Left lung (tissue), 4 donors: ENCODE measurements at regions not wholly inside any gene's neighbourhood (a gene's known extent, or its start where the extent isn't known, plus 50 kb on each side); places are given as distances from the start of the nearest gene placed in this dataset.
"Not testable (repeated sequence)": the region's sequence is repeated elsewhere in the genome, so short reads cannot be mapped to it uniquely, and the experiment has no call there.

Experiments used
- ATAC-seq: fragments of 200-7000 bp; cut with Tn5 transposase; one replicate; pipeline ENCODE4 v1.9.1; 2020; ENCODE audit warnings: moderate library complexity
- DNase-seq, 4 donors: peaks; one replicate each; pipeline ENCODE4 v3.0.0-alpha.2; 2013 to 2020
- H3K27ac ChIP-seq, 2 donors: fragments of 200-600 bp; sonication (generic) in 1 of 2; one replicate each; pipeline versions ENCODE4 v1.5.0 to v1.8.0; 2020 to 2021
- H3K27me3 ChIP-seq, 2 donors: fragments of 200-600 bp; sonication (generic) in 1 of 2; one replicate each; pipeline versions ENCODE4 v1.5.0 to v1.8.0; 2020 to 2021
- H3K36me3 ChIP-seq, 2 donors: fragments of 200-600 bp; sonication (generic) in 1 of 2; one replicate each; pipeline versions ENCODE4 v1.5.0 to v1.8.0; 2020 to 2021
- H3K4me1 ChIP-seq, 2 donors: fragments of 200-600 bp; one replicate each; pipeline ENCODE4 v1.8.0; 2021
- H3K4me3 ChIP-seq, 2 donors: fragments of 200-600 bp; sonication (generic) in 1 of 2; one replicate each; pipeline versions ENCODE4 v1.5.0 to v1.8.0; 2020 to 2021; ENCODE audit warnings: mild to moderate bottlenecking in 1 of 2
- H3K9me3 ChIP-seq, 2 donors: fragments of 200-600 bp; sonication (generic) in 1 of 2; one replicate each; pipeline versions ENCODE4 v1.5.0 to v1.8.0; 2020 to 2021
- intact Hi-C, 2 donors: fragments of 100-400 bp; cut with DNase I; formaldehyde crosslinking; loops; one replicate each; pipeline versions ENCODE4 v1.11.2 to v1.14.2; 2022
- TF ChIP-seq, protein P1 (sequence below), 2 donors: fragments of 200-600 bp; sonication (generic) in 1 of 2; IDR thresholded peaks; one replicate each; pipeline versions ENCODE4 v1.5.0 to v1.8.0; 2021; ENCODE audit warnings: antibody characterized with exemption in 2 of 2
- donor health status: DM: no; HTN: yes; CAD: no.
- donor health status: DM: no; HTN: no; CAD: no.

DNA sequence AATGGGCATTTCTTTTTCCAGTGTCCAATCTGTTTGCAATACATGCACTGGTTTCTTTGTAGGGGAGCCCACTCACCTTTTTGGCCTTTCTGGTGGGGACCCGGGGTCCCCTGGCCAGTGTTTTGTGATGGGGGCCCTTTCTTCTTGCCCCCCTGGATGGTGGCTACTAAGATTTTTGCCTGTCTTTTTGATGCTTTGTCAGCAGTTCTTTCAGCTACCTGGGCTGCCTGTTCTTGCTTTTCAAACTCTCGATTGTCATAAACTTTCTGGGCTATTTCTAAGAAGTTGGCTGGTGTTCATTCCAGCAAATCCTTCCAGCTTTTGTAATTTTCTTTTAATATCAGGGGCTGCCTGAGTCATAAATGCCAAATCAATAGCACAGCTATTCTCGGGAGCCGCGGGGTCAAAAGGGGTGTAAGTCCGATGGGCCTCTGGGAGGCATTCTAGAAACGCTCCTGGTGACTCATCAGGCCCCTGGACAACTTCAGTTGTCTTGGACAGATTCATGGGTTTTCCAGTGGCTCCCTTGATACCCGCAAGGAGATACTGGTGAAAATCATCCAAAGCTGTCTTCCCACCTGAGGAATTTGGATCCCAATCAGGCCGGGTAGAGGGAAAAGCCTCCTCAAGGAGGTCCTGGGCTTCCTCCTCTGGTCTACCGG, 79.0 kb downstream of the PRR15 start:
- intact Hi-C loops, result no loop called here
- no peaks in the 10 kb centered on the region for H3K9me3 ChIP-seq
- H3K27ac ChIP-seq, result no peak overlapping the region
- no peak overlapping the region for H3K4me3 ChIP-seq
- H3K36me3 ChIP-seq, result no peaks in the 10 kb centered on the region
- no peak for ATAC-seq
- no peaks in the 10 kb centered on the region for H3K4me1 ChIP-seq
- no peaks in the 10 kb centered on the region for H3K27me3 ChIP-seq
- TF ChIP-seq, protein P1, sequence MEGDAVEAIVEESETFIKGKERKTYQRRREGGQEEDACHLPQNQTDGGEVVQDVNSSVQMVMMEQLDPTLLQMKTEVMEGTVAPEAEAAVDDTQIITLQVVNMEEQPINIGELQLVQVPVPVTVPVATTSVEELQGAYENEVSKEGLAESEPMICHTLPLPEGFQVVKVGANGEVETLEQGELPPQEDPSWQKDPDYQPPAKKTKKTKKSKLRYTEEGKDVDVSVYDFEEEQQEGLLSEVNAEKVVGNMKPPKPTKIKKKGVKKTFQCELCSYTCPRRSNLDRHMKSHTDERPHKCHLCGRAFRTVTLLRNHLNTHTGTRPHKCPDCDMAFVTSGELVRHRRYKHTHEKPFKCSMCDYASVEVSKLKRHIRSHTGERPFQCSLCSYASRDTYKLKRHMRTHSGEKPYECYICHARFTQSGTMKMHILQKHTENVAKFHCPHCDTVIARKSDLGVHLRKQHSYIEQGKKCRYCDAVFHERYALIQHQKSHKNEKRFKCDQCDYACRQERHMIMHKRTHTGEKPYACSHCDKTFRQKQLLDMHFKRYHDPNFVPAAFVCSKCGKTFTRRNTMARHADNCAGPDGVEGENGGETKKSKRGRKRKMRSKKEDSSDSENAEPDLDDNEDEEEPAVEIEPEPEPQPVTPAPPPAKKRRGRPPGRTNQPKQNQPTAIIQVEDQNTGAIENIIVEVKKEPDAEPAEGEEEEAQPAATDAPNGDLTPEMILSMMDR (IDR thresholded peaks at IDR 0.05), result no peak
- no peak for DNase-seq

DNA sequence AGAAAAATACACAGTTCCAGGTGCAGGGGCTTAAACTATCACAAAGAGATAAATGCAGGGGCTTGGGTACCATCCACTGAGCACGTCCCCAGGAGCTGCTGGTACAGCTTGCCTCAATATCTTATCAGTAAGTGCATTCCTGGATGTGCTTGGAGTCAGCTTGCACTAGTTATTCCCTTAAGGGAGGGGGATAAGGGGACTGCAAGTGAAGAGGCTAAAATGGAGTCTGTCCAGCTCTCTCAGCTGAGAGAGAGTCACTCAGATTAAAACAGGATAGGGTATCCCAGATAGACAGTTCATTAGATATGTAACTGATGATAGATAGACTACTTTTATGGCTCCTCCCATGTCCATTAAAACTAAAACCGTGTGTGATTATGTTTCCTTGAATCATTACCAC, 82.5 kb downstream of the PRR15 start:
- H3K27ac ChIP-seq, H3K4me3 ChIP-seq, intact Hi-C loops, H3K4me1 ChIP-seq, H3K27me3 ChIP-seq, ATAC-seq, H3K9me3 ChIP-seq, H3K36me3 ChIP-seq, DNase-seq: not testable (repeated sequence)

DNA sequence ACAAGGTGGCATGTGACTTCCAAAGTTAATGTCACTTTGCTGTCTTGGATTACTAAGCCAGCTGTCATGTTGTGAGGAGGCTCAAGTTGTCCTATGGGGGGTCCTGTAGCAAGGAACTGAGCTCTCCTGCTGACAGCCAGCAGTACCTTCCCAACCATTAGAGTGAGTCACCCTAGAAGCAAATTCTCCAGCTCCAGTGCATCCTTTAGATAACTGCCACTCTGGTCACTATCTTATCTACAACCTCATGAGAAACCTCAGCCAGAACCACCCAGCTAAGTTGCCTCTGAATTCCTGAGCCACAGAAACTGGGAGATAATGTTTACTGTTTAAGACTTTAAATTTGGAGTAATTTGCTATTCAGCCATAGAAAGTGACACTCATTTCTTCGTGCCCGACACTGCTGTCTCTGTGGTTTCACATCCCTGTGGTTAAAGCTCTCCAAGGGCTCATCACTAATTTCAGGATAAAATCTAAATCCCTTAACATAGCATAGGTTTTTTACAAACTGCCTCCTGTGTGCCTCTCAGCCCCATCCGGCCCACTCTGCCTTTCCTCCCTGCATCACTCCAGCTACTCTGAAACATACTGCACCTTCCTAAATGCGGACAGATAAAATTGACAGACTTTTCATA, 83.5 kb downstream of the PRR15 start:
- Histone ChIP-seq H3K4me3 (no peak overlapping the region), H3K4me1 (no peaks in the 10 kb centered on the region), H3K27me3 (no peaks in the 10 kb centered on the region), H3K9me3 (no peaks in the 10 kb centered on the region), H3K36me3 (peaks cover 0 to 8% of the 10 kb centered on the region in 2 donors), H3K27ac (no peak overlapping the region)
- TF ChIP-seq, protein P1 (IDR thresholded peaks at IDR 0.05), result no peak
- no peak for ATAC-seq
- intact Hi-C loops, result no loop called here
- no peak for DNase-seq

DNA sequence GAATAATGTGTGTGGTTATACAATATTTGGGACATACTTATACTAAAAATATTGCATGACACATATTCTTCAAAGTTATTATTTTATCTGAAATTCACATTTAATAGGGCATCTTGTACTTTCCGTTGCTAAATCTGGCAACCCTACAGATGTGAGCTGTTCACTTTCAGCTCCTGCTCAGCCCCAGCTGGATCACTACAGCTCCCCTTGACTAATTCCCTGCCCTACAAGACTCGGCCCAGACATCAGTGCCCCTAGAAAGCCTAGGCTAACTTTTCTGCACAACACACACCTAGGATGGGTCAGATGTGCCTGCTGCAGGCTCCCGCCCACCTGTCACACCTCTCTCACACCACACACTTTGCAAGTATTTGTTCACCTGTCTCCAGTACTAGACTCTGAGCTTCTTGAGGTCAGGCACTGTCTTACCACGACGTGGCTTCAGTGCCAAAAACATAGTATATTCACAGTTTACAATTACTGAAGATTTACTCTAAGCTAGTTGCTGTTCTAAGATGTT, 84.1 kb downstream of the PRR15 start:
- ATAC-seq, H3K27ac ChIP-seq, intact Hi-C loops, H3K4me3 ChIP-seq, H3K4me1 ChIP-seq, H3K27me3 ChIP-seq, DNase-seq, H3K9me3 ChIP-seq, H3K36me3 ChIP-seq: not testable (repeated sequence)

DNA sequence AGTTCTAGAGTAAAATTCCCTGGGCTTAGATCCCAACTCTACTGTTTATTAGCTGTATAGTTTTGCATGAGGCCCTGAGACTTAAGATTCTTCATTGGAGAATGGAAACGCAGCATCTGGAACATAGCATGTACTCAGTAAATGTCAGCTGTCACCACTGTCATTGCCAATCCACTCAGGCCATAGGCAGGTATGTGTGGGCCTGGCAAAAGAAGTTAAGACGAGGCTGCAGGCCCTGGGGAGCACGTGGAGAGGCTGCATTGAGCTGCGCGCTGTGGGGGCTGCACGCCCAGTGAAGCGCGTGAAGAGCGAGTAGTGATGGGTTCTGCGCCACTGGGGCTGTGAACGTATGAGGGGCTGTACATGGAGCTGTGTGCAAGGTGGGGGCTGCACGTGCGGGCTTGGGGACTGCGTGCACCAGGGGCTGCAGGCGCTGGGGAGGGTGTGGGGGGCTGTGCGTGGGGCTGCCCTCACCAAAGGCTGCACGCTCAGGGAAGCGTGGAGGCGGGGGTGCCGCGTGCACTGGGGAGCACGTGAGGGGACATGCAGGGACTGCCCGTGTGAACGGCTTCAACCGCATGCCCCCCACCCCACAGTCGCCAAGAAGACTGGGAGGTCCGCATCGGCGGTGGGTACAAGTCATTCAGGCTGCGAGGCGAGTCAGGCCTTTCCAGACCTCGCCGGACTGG, 85.5 kb downstream of the PRR15 start:
- intact Hi-C loops, result no loop called here
- ATAC-seq, result no peak

More for the DNA sequence above, 85.5 kb downstream of the PRR15 start:
- H3K4me3 ChIP-seq, result no peak overlapping the region
- no peaks in the 10 kb centered on the region for H3K9me3 ChIP-seq
- no peaks in the 10 kb centered on the region for H3K4me1 ChIP-seq
- no peaks in the 10 kb centered on the region for H3K27me3 ChIP-seq
- TF ChIP-seq, protein P1 (IDR thresholded peaks at IDR 0.05), result no peak
- peaks cover 0 to 8% of the 10 kb centered on the region in 2 donors for H3K36me3 ChIP-seq
- H3K27ac ChIP-seq, result no peak overlapping the region
- DNase-seq, result peak in 1 of 4 donors; percentile 75
